HG03139 (cell line): ENCODE measurements at regions not wholly inside any gene's neighbourhood (a gene's known extent, or its start where the extent isn't known, plus 50 kb on each side); places are given as distances from the start of the nearest gene placed in this dataset.
"Not testable (repeated sequence)": the region's sequence is repeated elsewhere in the genome, so short reads cannot be mapped to it uniquely, and the experiment has no call there.

ENCODE experiments used
- ATAC-seq: cut with Tn5 transposase; IDR thresholded peaks from one replicate; pipeline ENCODE4 v1.9.1; 2021; ENCODE audit not compliant: unreplicated experiment

DNA sequence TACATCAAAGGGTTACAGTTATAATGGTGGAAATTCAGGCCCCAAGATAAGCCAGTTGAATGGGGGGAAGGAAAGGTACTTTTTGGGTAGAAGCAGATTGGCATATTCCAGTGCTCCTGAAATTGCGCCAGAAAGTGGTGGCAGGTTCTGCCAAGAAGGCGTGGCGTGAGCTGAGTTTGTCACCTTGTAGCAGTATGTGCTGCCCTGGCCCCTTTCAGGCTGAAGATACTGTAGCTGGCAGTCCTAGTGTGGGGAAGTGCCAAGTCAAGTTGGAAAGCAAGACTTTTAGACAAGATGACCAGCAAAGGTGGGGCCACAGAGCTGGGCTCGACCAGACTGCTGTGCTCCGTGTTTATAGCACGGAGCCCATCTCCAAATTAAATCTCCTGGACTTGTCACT is 133.6 kb upstream of the GLRA1 start:
- ATAC-seq, result no peak

DNA sequence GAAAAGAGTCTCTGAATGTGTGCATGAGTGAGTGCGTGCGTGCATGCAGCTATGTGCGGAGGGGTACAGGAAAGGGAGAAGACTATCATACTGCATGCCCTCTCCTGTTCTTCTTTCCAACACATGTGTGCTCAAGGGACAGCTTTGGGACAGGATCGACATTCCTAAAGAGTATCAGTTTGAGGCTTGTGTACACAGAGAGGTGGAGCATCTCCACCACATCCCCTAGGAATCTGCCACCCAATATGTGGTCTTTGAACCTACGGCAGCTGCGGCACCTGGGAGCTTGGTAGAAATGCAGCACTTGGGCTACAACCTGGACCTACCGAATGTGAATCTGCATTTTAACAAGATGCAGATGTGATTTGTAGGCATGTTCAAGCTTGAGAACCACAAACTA is 132.3 kb upstream of the GLRA1 start:
- ATAC-seq, result no peak

DNA sequence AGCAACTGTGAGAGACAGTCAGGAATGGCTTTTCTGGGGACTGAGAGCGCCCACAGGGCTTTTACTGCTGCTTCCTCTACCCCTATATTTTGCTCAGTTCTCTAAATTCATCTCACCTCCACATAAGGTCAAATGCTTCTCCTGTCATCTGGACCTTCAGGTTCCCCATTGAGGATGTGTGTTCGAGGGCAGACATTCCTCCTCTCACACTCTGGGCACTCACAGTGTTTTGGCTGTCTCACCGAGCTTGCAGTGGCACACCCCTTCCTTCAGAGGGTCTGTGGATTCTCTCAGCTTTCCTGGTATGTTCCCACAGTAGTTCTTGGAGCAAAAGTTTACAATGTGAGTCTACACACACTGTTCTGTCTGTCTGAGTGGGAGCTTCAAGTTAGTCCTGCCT is 127.8 kb upstream of the GLRA1 start:
- ATAC-seq, result no peak

DNA sequence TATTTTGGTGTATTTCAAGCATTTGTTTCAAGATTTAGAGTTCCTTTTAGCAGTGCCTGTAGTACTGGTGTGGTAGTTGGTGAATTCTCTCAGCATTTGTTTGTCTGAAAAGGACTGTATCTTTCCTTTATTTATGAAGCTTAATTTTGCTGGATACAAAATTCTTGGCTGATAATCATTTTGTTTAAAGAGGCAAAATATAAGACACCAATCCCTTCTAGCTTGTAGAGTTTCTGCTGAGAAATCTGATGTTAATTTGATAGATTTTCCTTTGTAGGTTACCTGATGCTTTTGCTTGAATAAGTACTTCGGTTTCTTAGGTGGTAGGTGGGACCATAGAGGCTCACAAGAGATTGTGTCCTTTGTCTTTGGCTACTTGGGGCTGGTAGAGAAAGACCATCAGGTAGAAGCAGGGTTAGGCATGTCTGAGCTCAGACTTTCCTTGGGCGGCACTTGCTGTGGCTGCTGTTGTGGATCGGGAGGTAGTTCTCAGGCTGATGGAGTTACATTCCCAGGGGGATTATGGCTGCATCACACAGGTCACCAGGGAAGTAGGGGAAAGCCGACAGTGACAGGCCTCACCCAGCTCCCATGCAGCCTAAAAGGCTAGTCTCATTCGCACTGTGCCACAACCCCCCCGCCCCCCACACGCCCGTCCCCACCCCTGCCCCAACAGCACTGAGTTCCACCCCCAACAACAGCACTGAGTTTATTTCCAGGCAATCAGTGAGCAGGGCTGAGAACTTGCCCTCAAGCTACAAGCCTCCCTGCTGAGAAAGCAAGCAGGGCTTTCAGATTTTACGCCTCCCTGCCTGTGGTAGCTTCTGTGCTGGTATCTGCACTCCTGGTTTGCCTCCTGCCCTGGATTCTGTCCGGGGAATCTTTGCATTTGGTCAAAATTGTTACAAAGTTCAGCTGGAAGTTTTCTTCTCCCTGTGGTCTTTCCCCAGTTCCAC is 127.1 kb upstream of the GLRA1 start:
- ATAC-seq, result no peak

DNA sequence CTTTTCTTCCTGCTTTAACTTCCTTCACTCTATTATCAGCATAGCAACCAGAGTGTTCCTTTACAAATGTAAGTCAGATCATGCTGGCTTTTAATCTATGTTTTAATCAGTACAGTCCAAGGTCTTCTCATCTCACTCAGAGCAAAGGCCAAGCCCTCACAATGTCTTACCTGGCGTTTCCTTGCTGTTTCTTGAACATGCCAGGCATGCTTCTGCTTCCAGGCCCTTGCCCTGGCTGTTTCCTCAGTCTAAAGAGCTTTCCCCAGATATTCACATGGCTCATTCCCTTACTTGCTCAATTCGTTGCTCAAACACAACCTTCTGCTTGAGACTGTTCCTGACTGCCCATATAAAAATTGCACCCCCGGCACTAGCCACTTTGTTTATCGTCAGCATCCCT is 121.7 kb upstream of the GLRA1 start:
- ATAC-seq, result no peak

DNA sequence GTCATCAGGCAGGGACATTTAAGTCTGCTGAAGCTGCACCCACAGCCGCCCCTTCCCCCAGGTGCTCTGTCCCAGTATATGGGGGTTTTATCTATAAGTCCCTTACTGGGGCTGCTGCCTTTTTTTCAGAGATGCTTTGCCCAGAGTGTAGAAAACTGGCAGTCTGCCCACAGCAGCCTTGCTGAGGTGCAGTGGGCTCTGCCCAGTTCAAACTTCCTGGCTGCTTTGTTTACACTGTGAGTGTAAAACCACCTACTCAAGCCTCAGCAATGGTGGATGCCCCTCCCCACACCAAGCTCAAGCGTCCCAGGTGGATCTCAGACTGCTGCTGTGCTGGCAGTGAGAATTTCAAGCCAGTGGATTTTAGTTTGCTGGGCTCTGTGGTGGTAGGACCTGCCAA is 114.2 kb upstream of the GLRA1 start:
- not testable (repeated sequence) for ATAC-seq

DNA sequence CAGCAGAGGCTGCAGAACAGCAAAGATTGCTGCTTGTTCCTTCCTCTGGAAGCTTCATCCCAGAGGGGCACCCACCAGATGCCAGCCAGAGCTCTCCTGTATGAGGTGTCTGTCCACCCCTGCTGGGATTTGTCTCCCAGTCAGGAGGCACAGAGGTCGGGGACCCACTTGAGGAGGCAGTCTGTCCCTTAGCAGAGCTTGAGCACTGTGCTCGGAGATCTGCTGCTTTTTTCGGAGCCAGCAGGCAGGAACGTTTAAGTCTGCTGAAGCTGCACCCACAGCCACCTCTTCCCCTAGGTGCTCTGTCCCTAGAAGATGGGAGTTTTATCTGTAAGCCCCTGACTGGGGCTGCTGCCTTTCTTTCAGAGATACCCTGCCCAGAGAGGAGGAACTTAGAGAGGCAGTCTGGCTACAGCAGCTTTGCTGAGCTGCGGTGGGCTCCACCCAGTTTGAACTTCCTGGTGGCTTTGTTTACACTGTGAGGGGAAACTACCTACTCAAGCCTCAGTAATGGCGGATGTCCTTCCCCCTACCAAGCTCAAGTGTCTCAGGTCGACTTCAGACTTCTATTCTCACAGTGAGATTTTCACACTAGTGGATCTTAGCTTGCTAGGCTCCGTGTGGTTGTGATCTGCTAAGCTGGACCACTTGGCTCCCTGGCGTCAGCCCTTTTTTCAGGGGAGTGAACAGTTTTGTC is 101.8 kb upstream of the GLRA1 start:
- not testable (repeated sequence) for ATAC-seq

DNA sequence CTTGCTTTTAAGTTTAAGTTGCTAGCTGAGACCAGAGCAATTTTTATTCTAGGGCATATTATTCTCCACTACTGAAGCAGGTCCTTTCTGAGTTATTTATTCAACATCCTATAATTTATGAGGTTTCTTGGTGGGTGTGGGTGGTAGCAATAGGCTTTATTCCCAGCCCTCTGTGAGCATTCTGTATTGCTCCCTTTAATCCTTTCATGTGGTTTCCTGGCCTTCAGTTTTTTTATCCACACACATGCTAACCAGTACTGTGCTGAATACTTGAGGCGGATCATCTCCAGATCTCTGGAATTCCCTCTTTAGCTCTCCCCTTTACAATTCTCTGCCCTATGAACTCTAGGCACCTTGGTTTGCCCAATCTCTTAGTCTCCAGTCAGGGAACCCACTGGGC is 91.8 kb upstream of the GLRA1 start:
- ATAC-seq, result no peak

DNA sequence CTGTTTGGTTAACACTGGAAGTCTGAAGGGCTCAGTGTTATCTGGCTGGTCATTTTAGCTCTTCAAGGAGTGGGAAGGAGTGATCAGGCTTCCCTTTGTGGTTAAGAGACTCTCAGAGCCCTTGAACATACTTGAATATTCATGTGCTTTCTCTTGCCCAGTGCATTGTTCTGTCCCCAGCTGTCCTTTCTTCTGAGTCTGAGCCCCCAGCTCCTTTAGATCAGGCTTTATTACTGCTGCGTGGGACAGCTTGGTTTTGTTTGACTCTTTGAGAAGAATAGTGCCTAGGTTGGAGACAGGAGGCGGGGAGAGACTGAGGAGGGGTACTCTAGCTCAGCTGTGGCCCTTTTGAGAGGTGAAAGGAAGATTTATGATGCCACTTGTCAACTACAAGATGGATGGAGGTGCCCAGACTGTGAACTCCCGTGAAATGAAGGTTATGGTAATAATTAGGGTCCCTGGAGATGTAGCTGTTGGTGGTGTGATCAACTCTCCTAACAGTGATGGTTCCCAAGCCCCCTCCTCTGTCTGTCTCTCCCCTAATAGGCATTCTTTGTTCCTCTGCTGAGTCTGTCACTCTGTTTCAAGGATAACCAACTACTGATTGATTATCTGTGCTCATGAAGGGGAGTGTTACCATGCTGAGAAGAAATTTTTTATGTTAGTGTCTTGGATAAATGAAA is 83.1 kb upstream of the GLRA1 start:
- ATAC-seq, result no peak

DNA sequence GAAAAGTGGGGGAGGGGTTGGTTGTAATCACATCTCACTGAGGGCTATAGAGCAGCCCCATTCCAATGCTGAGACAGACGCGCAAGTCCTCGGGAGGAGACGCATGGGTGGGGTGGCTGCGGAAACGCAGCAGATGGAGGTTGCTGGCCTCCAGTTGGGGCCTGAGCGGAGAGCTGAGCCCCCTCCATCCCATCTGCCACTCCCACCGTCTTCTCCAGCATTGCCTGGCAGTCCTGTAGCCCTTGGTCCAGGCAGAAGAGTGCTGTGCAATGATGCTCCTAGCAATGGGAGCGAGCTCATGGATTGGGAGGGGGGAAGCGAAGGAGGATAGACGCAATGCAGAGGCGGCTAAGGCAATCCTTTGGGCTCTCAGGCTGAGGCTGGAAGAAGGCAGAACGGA is 79.4 kb upstream of the GLRA1 start:
- no peak for ATAC-seq
